Natural killer cell (primary cell): ENCODE measurements at regions not wholly inside any gene's neighbourhood (a gene's known extent, or its start where the extent isn't known, plus 50 kb on each side); places are given as distances from the start of the nearest gene placed in this dataset.

ENCODE experiments used
- ATAC-seq, 3 donors: fragments of 150-1000 bp in 2 of 3; fragments of 200-7000 bp in 1 of 3; cut with Tn5 transposase; 1 replicate in 1 of 3; 2 replicates in 2 of 3; pipeline ENCODE4 v1.10.0; 2021; ENCODE audit warnings: mild to moderate bottlenecking in 2 of 3, moderate library complexity in 2 of 3
- DNase-seq, 2 donors: peaks; one replicate each; pipeline versions ENCODE4 v3.0.0 to v3.0.0-alpha.2; 2013 to 2021; ENCODE audit warnings: mixed read lengths in 1 of 2
- H3K27ac ChIP-seq: one replicate; pipeline ENCODE4 v1.5.1; 2013; ENCODE audit warnings: mild to moderate bottlenecking, low read length
- H3K27me3 ChIP-seq: one replicate; pipeline ENCODE4 v1.6.1; 2013; ENCODE audit warnings: low read length; ENCODE audit not compliant: control insufficient read depth, insufficient read depth
- H3K36me3 ChIP-seq: one replicate; pipeline ENCODE4 v1.6.1; 2013; ENCODE audit warnings: low read length; ENCODE audit not compliant: control insufficient read depth, insufficient read depth
- H3K4me1 ChIP-seq: one replicate; pipeline ENCODE4 v1.6.1; 2013; ENCODE audit warnings: low read length; ENCODE audit not compliant: control insufficient read depth, insufficient read depth
- H3K4me3 ChIP-seq: one replicate; pipeline ENCODE4 v1.5.1; 2013; ENCODE audit warnings: low read length
- H3K9me3 ChIP-seq: one replicate; pipeline ENCODE4 v1.6.1; 2013; ENCODE audit warnings: low read length; ENCODE audit not compliant: control insufficient read depth, insufficient read depth
- H3K27ac Mint-ChIP-seq, 2 donors: one replicate each; pipeline ENCODE4 v1.8.0; 2022; ENCODE audit warnings: mild to moderate bottlenecking in 2 of 2, mixed read lengths in 2 of 2, moderate library complexity in 1 of 2
- H3K27me3 Mint-ChIP-seq, 2 donors: one replicate each; pipeline ENCODE4 v1.8.0; 2022; ENCODE audit warnings: low read depth in 2 of 2, mixed read lengths in 2 of 2
- H3K36me3 Mint-ChIP-seq: one replicate; pipeline ENCODE4 v1.8.0; 2022; ENCODE audit warnings: mixed read lengths
- H3K4me1 Mint-ChIP-seq, 2 donors: one replicate each; pipeline ENCODE4 v1.8.0; 2022; ENCODE audit warnings: mixed read lengths in 2 of 2
- H3K4me3 Mint-ChIP-seq: one replicate; pipeline ENCODE4 v1.8.0; 2022; ENCODE audit warnings: mild to moderate bottlenecking, moderate library complexity, mixed read lengths
- H3K9me3 Mint-ChIP-seq, 2 donors: one replicate each; pipeline ENCODE4 v1.8.0; 2022; ENCODE audit warnings: mixed read lengths in 2 of 2
- WGBS: methylation state at CpG from one replicate; pipeline ENCODE4 v1.1.7; 2013; ENCODE audit warnings: missing lambda C conversion rate; ENCODE audit not compliant: insufficient coverage; 5-methylcytosine and 5-hydroxymethylcytosine counted together
- intact Hi-C: fragments of 100-400 bp; cut with micrococcal nuclease; formaldehyde crosslinking; loops from one replicate; pipeline ENCODE4 v1.14.2; 2022
- TF ChIP-seq, protein P1 (sequence below): fragments of 200-600 bp; IDR thresholded peaks from one replicate; pipeline ENCODE4 v1.8.0; 2022; ENCODE audit warnings: antibody characterized with exemption

DNA sequence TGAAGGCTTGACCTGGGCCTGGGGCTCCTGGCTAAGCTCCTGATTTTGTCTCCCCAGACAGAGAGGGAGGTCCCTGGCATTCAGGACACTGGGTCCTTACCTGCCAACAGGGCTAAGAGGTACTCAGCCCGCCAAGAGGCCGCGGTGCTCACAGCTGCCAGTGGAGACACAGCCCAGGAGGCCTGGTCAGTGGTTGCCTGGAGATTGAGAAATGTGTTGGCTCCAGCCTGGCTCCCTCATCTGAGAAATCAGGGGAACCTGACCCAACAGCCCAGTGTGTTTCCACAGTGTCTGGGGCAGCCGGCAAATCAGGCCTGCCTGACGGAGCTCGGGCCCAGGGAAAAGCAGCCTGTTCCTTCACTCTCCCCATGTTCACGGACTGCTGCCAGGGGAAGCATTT is 79.4 kb upstream of the NAV2 start:
- ATAC-seq, result no peak
- no peak overlapping the region for H3K27ac ChIP-seq
- H3K27ac Mint-ChIP-seq, result no peak overlapping the region

DNA sequence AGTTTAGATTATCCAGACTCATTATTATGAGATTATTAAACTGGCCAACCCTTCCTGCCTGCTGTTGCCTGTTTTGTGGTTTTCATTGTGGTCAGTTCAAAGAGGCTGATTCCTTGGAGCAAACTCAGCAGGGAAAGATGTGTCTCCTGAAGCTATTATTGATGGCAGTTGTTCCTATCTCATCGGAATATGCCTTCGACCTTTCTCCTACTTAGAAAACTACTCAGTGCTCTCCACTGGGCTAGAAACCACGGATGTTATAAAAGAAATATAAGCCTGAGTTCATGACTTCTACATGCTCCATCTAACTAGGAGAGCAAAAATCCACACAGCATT is 80.2 kb upstream of the NAV2 start:
- no peak overlapping the region for H3K4me3 ChIP-seq
- no peaks in the 10 kb centered on the region for H3K4me1 Mint-ChIP-seq
- no peak overlapping the region for H3K27ac ChIP-seq
- intact Hi-C loops, result no loop called here
- DNase-seq (no peak), ATAC-seq (no peak)
- H3K9me3 Mint-ChIP-seq, result no peaks in the 10 kb centered on the region
- 26% methylated on average over 3 of the region's 3 CpGs for WGBS
- no peak overlapping the region for H3K27ac Mint-ChIP-seq
- H3K4me1 ChIP-seq, result no peaks in the 10 kb centered on the region
- H3K27me3 Mint-ChIP-seq, result peaks cover 7 to 11% of the 10 kb centered on the region in 2 donors
- TF ChIP-seq, protein P1, sequence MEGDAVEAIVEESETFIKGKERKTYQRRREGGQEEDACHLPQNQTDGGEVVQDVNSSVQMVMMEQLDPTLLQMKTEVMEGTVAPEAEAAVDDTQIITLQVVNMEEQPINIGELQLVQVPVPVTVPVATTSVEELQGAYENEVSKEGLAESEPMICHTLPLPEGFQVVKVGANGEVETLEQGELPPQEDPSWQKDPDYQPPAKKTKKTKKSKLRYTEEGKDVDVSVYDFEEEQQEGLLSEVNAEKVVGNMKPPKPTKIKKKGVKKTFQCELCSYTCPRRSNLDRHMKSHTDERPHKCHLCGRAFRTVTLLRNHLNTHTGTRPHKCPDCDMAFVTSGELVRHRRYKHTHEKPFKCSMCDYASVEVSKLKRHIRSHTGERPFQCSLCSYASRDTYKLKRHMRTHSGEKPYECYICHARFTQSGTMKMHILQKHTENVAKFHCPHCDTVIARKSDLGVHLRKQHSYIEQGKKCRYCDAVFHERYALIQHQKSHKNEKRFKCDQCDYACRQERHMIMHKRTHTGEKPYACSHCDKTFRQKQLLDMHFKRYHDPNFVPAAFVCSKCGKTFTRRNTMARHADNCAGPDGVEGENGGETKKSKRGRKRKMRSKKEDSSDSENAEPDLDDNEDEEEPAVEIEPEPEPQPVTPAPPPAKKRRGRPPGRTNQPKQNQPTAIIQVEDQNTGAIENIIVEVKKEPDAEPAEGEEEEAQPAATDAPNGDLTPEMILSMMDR, result no peak
- no peaks in the 10 kb centered on the region for H3K27me3 ChIP-seq
- no peaks in the 10 kb centered on the region for H3K36me3 ChIP-seq
- no peaks in the 10 kb centered on the region for H3K9me3 ChIP-seq
- H3K4me3 Mint-ChIP-seq, result no peak overlapping the region
- H3K36me3 Mint-ChIP-seq, result no peaks in the 10 kb centered on the region

More for the DNA sequence above, 79.4 kb upstream of the NAV2 start:
- TF ChIP-seq, protein P1, result no peak
- Histone ChIP-seq H3K4me1 (no peaks in the 10 kb centered on the region), H3K27me3 (no peaks in the 10 kb centered on the region), H3K4me3 (no peak overlapping the region), H3K9me3 (no peaks in the 10 kb centered on the region), H3K36me3 (no peaks in the 10 kb centered on the region)
- WGBS, result 98% methylated on average over 7 of the region's 7 CpGs
- DNase-seq, result no peak
- intact Hi-C loops, result no loop called here
- H3K4me3 Mint-ChIP-seq, result no peak overlapping the region
- H3K27me3 Mint-ChIP-seq, result peaks cover under 1 to 9% of the 10 kb centered on the region in 2 donors
- H3K36me3 Mint-ChIP-seq, result no peaks in the 10 kb centered on the region
- no peaks in the 10 kb centered on the region for H3K9me3 Mint-ChIP-seq
- H3K4me1 Mint-ChIP-seq, result no peaks in the 10 kb centered on the region

DNA sequence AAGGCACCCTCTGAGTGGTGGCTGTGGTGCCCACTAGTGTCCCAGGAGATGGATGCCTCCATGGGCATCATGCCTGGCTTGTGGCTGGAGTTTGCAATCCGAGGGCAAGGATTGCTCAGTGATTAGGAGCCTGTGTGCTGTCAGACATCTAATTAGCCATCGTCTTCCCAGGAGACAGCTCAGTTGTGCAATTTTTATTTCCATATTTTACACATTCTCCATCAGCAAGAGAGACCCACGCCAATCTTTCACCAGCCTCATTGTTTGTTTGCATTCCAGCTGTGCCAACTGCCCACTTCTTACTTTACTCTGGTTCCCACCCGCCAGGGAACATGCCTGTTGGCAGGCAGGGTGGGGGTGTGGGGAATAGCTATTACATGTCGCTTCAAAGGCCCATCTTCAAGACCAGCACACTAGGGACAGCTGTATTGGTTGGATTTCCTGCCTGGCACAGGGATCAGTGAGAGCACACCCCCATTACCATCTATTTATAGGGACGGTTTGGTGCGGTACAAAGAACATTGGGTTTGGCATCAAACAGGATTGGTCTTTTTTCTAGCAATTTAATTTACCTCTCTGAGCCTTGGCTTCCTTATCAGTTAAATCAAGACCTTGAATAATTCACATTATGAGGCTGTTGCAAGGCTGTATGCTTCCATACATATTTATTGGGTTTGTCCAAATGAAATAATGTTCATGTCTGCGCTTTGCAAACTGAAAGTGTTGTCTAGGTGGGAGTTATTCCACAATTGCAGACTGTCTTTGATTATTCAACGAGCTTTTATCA is 80.7 kb upstream of the NAV2 start:
- no peaks in the 10 kb centered on the region for H3K36me3 ChIP-seq
- H3K27me3 ChIP-seq, result no peaks in the 10 kb centered on the region
- peaks cover 10 to 11% of the 10 kb centered on the region in 2 donors for H3K27me3 Mint-ChIP-seq
- ATAC-seq (no peak), DNase-seq (no peak)
- H3K36me3 Mint-ChIP-seq, result no peaks in the 10 kb centered on the region
- H3K9me3 Mint-ChIP-seq, result no peaks in the 10 kb centered on the region
- H3K4me1 ChIP-seq, result no peaks in the 10 kb centered on the region
- no peak overlapping the region for H3K27ac Mint-ChIP-seq
- TF ChIP-seq, protein P1, result no peak
- H3K4me1 Mint-ChIP-seq, result no peaks in the 10 kb centered on the region
- H3K9me3 ChIP-seq, result no peaks in the 10 kb centered on the region
- H3K27ac ChIP-seq, result no peak overlapping the region
- no peak overlapping the region for H3K4me3 Mint-ChIP-seq
- 83% methylated on average over 8 of the region's 9 CpGs for WGBS
- intact Hi-C loops, result no loop called here
- no peak overlapping the region for H3K4me3 ChIP-seq

DNA sequence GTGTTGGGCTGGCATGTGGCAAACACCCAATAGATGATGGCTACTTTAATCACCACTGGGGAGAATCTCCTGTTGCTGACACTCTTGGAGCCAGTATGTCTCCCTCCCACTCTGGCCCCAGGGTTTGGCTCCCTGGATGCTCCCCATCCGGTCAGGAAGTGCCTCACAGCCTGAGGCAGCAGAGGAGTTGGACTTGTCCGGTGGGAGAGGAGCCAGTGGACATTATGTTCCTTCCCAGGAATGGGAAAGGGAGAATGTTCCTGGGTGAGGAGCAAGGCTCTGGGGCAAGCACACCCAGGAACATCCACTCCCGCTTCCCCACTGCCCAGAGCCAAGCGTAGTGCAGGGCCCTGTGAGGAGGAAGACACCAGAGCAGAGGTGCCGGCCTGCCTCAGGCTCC is 84.6 kb upstream of the NAV2 start:
- TF ChIP-seq, protein P1, result no peak
- 94% methylated on average over 5 of the region's 5 CpGs for WGBS
- H3K9me3 Mint-ChIP-seq, result no peaks in the 10 kb centered on the region
- H3K27me3 Mint-ChIP-seq, result peaks cover 22 to 28% of the 10 kb centered on the region in 2 donors
- DNase-seq, result no peak
- H3K27ac Mint-ChIP-seq, result no peak overlapping the region
- H3K9me3 ChIP-seq, result no peaks in the 10 kb centered on the region
- intact Hi-C loops, result no loop called here
- no peak overlapping the region for H3K27ac ChIP-seq
- H3K4me1 Mint-ChIP-seq, result no peaks in the 10 kb centered on the region
- H3K4me1 ChIP-seq, result no peaks in the 10 kb centered on the region
- ATAC-seq, result no peak
- H3K4me3 Mint-ChIP-seq, result no peak overlapping the region
- H3K36me3 ChIP-seq, result no peaks in the 10 kb centered on the region
- H3K27me3 ChIP-seq, result no peaks in the 10 kb centered on the region
- no peak overlapping the region for H3K4me3 ChIP-seq
- no peaks in the 10 kb centered on the region for H3K36me3 Mint-ChIP-seq
